ENCODE measurements at regions not wholly inside any gene's neighbourhood (a gene's known extent, or its start where the extent isn't known, plus 50 kb on each side); places are given as distances from the start of the nearest gene placed in this dataset.

GRCh38 chr14:25570483-25570882, 520.5 kb upstream of the STXBP6 start:
- no peaks in the 10 kb centered on the region for H3K27me3 ChIP-seq (ENCODE audit: insufficient read depth, low read depth)
- H4K20me1 ChIP-seq (ENCODE audit: insufficient read depth), result no peaks in the 10 kb centered on the region
- H3K27ac ChIP-seq, result no peak overlapping the region
- no peaks in the 10 kb centered on the region for H3K79me2 ChIP-seq (ENCODE audit: insufficient read depth, low read depth)
- no peak overlapping the region for H3K4me2 ChIP-seq
- H3K9ac ChIP-seq, result no peak overlapping the region
- TF ChIP-seq, protein P1, sequence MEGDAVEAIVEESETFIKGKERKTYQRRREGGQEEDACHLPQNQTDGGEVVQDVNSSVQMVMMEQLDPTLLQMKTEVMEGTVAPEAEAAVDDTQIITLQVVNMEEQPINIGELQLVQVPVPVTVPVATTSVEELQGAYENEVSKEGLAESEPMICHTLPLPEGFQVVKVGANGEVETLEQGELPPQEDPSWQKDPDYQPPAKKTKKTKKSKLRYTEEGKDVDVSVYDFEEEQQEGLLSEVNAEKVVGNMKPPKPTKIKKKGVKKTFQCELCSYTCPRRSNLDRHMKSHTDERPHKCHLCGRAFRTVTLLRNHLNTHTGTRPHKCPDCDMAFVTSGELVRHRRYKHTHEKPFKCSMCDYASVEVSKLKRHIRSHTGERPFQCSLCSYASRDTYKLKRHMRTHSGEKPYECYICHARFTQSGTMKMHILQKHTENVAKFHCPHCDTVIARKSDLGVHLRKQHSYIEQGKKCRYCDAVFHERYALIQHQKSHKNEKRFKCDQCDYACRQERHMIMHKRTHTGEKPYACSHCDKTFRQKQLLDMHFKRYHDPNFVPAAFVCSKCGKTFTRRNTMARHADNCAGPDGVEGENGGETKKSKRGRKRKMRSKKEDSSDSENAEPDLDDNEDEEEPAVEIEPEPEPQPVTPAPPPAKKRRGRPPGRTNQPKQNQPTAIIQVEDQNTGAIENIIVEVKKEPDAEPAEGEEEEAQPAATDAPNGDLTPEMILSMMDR (conservative IDR thresholded peaks at IDR 0.05; ENCODE audit: low read depth, low read length), result no peak
- no peaks in the 10 kb centered on the region for H3K36me3 ChIP-seq (ENCODE audit: insufficient read depth)
- H2AFZ ChIP-seq (ENCODE audit: low read depth), result no peak overlapping the region
- H3K4me3 ChIP-seq (IDR thresholded peaks at IDR 0.05; ENCODE audit: insufficient read depth, low read depth, low read length), result no peak overlapping the region
- H3K4me1 ChIP-seq (ENCODE audit: low read depth, poor library complexity, severe bottlenecking), result no peaks in the 10 kb centered on the region

GRCh38 chr14:25557466-25557865, 507.5 kb upstream of the STXBP6 start:
- no peaks in the 10 kb centered on the region for H3K4me1 ChIP-seq (ENCODE audit: low read depth, poor library complexity, severe bottlenecking)
- no peak overlapping the region for H2AFZ ChIP-seq (ENCODE audit: low read depth)
- no peaks in the 10 kb centered on the region for H3K27me3 ChIP-seq (ENCODE audit: insufficient read depth, low read depth)
- no peaks in the 10 kb centered on the region for H4K20me1 ChIP-seq (ENCODE audit: insufficient read depth)
- H3K4me2 ChIP-seq, result no peak overlapping the region
- no peak overlapping the region for H3K27ac ChIP-seq
- H3K9ac ChIP-seq, result no peak overlapping the region
- TF ChIP-seq, protein P1 (conservative IDR thresholded peaks at IDR 0.05; ENCODE audit: low read depth, low read length), result no peak
- no peaks in the 10 kb centered on the region for H3K36me3 ChIP-seq (ENCODE audit: insufficient read depth)
- H3K79me2 ChIP-seq (ENCODE audit: insufficient read depth, low read depth), result no peaks in the 10 kb centered on the region
- no peak overlapping the region for H3K4me3 ChIP-seq (IDR thresholded peaks at IDR 0.05; ENCODE audit: insufficient read depth, low read depth, low read length)

DNA sequence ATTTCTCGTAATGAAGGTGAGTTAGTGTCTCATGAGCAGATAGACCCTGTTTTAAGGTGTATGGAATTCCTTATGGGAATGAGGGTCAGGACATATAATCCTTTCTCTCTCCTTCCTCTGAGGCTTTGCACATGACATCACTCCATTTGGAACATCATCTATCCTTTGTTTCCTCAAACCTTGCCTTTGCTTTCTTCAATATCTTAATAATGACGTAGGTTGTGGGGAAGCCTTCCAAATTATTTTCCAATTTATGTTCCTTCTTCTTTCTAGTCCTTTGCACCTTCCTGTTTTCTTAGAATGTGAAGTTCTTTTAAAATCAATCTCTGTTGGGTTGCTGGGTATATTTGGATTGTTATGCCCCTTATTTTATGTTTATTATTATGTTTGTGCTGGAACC, 502.9 kb upstream of the STXBP6 start:
- Histone ChIP-seq H3K36me3 (ENCODE audit: insufficient read depth) (no peaks in the 10 kb centered on the region), H3K27ac (no peak overlapping the region), H3K4me1 (ENCODE audit: low read depth, poor library complexity, severe bottlenecking) (no peaks in the 10 kb centered on the region), H2AFZ (ENCODE audit: low read depth) (no peak overlapping the region), H3K4me3 (IDR thresholded peaks at IDR 0.05; ENCODE audit: insufficient read depth, low read depth, low read length) (no peak overlapping the region), H4K20me1 (ENCODE audit: insufficient read depth) (no peaks in the 10 kb centered on the region), H3K4me2 (no peak overlapping the region), H3K27me3 (ENCODE audit: insufficient read depth, low read depth) (no peaks in the 10 kb centered on the region), H3K79me2 (ENCODE audit: insufficient read depth, low read depth) (no peaks in the 10 kb centered on the region), H3K9ac (no peak overlapping the region)
- TF ChIP-seq, protein P1 (conservative IDR thresholded peaks at IDR 0.05; ENCODE audit: low read depth, low read length), result no peak

DNA sequence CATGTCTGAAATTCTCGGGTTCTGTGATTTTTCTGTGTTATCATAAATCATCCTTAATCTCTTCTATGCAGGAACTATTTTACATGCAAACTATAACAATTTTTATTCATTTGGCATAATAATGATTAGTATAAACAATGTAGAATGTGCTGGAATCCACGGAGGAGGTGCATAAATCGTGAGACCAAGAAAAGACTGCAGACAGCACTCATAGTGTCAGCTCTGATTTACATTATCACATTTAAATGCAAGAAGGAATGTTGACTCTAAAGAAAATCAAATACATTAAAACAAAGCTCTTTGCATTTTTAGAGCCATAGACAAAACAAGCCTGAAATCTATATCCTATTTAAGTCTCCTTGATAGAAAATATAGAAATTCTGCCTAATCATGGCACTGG, 501.7 kb upstream of the STXBP6 start:
- Histone ChIP-seq H3K9ac (no peak overlapping the region), H3K79me2 (ENCODE audit: insufficient read depth, low read depth) (no peaks in the 10 kb centered on the region), H2AFZ (ENCODE audit: low read depth) (no peak overlapping the region), H3K4me3 (IDR thresholded peaks at IDR 0.05; ENCODE audit: insufficient read depth, low read depth, low read length) (no peak overlapping the region), H3K27ac (no peak overlapping the region), H3K36me3 (ENCODE audit: insufficient read depth) (no peaks in the 10 kb centered on the region), H3K4me1 (ENCODE audit: low read depth, poor library complexity, severe bottlenecking) (no peaks in the 10 kb centered on the region), H3K27me3 (ENCODE audit: insufficient read depth, low read depth) (no peaks in the 10 kb centered on the region), H3K4me2 (no peak overlapping the region), H4K20me1 (ENCODE audit: insufficient read depth) (no peaks in the 10 kb centered on the region)
- TF ChIP-seq, protein P1 (conservative IDR thresholded peaks at IDR 0.05; ENCODE audit: low read depth, low read length), result no peak
